GM12892 (cell line): ENCODE measurements at regions not wholly inside any gene's neighbourhood (a gene's known extent, or its start where the extent isn't known, plus 50 kb on each side); places are given as distances from the start of the nearest gene placed in this dataset.

Experiments used
- POLR2A ChIP-seq: IDR thresholded peaks from 2 replicates; pipeline ENCODE4 v1.6.1; 2011; ENCODE audit warnings: low read depth, low read length, control low read depth
- POLR2AphosphoS5 ChIP-seq: IDR thresholded peaks from 2 replicates; pipeline ENCODE4 v1.6.1; 2011; ENCODE audit warnings: low read depth, low read length, control low read depth
- TAF1 ChIP-seq: IDR thresholded peaks from 2 replicates; pipeline ENCODE4 v1.6.1; 2011; ENCODE audit warnings: low read depth, mild to moderate bottlenecking, control low read depth, low read length, borderline replicate concordance

- TF ChIP-seq POLR2AphosphoS5 (no peak), POLR2A (no peak), TAF1 (no peak)
These were observed 801.5 kb downstream of the CDH9 start for GRCh38 chr5:26236936-26237335.
